GM21528 (cell line): ENCODE measurements at regions not wholly inside any gene's neighbourhood (a gene's known extent, or its start where the extent isn't known, plus 50 kb on each side); places are given as distances from the start of the nearest gene placed in this dataset.
"Not testable (repeated sequence)": the region's sequence is repeated elsewhere in the genome, so short reads cannot be mapped to it uniquely, and the experiment has no call there.

Experiments
- ATAC-seq: cut with Tn5 transposase; IDR thresholded peaks from one replicate; pipeline ENCODE4 v1.9.1; 2021; ENCODE audit warnings: mild to moderate bottlenecking, moderate library complexity; ENCODE audit not compliant: unreplicated experiment, low FRiP score

GRCh38 chr9:95788021-95788420 lies 87.5 kb upstream of the ERCC6L2 start:
- no peak for ATAC-seq

DNA sequence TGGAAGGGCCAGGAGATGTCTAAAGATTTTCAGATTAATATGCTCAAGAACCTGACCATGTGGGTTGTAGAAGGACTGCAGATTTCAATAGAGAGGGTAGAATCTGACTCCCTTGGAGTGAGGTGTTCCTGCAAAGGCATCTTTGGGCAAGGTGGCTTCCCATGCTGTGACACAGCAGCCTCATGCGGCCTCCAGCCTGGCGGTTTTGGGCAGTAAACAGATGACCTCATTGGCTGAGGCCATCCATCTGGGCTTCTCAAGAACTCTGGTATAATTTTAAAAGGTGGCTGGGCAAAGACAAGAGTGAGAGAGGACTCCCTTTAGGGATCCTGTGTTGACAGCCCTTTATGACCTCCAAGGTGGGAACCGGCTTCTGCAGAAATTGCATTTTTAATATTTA lies 90.3 kb upstream of the ERCC6L2 start:
- no peak for ATAC-seq

GRCh38 chr9:95784318-95784717 lies 91.2 kb upstream of the ERCC6L2 start:
- no peak for ATAC-seq

DNA sequence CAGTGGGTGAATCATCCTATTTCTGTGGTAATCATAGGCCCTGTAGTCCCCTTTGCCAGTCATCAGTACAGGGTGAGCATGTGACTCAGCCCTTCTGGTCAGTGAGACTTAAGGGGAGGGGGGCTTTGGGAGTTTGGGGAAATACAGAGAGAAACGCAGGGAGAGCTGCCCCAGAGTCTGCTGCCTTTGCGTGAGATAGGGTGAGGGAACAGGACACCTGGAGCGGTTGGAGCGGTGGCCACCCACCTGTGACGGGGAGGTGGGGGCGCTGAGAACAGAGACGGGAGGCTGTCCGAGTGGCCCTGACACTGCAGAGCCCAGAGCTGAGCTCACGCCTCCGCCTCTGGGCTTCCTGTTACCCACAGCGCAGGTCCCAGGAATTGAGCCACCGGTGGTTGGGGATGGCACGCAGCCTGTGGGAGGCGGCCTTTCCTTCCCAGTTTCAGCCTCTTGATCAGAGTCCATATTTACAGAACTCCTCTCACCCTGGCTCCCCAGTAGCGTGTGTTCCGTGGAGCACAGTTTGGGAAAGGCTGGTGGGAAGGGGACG lies 92.0 kb upstream of the ERCC6L2 start:
- ATAC-seq = no peak

GRCh38 chr9:95780751-95781150 lies 94.7 kb upstream of the ERCC6L2 start:
- ATAC-seq = no peak

GRCh38 chr9:95780121-95780520 lies 95.4 kb upstream of the ERCC6L2 start:
- no peak for ATAC-seq

DNA sequence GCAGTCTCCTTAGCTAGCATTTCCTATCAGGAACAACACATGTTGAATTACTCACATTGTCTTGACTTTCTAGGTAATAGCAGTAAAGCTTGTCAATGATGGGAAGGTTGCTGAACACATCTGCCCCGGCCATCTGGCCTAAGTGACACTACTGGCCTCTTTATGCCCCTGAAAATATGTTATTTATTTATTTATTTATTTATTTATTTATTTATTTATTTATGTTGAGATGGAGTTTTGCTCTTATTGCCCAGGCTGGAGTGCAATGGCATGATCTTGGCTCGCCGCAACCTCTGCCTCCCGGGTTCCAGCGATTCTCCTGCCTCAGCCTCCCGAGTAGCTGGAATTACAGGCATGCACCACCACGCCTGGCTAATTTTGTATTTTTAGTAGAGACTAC lies 95.9 kb upstream of the ERCC6L2 start:
- ATAC-seq = not testable (repeated sequence)

DNA sequence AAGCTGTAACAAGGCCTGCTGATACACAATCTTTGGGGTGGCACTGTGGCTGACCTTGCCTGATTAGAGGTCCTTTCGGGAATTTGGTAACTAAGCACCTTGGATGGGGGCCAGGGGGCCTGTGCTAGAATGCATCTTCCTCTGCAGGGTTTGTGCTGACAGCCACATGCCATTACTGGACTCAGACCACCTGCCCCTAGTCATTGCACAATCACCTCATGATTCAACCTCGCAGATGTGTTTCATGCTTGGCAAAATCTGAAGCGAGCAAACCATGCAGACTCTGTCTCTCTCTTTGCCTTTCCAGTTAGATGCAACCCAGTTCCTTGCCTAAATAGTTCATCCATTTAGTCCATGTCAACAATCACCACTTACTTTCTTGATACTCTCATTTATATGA lies 96.5 kb upstream of the ERCC6L2 start:
- ATAC-seq = no peak

DNA sequence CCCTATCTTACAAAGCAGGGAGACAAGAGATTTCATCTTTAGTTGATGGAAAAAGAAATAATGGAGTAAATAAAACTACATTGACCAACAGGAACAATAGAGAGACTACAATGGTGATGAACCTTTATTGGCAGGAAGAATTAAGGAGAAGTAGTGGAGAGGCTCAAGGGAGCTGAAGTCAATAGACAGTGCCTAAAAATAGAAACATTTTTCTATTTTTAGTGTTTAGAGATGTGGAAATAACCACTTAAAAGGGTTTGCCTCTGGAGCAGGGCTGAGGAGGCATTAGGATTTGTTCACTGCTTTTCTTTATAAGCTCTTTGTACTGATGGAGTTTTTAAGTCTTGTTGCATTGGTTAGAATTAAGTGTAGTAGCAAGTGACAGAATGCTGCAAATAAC lies 98.4 kb upstream of the ERCC6L2 start:
- ATAC-seq = no peak

DNA sequence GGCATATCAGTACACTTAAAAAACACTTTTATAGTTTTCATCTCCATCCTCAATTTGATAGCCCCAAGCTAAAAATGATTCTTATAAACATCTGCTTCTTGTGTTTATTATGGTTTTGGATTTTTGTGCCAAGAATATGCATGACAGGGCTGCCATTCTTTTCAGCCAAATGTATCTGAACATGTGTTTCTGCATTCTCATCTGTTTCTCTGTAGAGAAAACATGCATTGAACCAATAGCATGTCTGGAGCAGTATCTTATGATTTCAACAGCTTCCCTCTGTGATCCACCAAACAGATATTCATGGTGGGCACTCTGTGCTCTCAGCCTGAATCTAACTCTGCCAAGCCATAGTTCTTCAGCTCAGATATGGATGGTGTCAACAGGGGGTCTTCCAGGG lies 99.3 kb upstream of the ERCC6L2 start:
- ATAC-seq = no peak

- ATAC-seq = no peak
Measured at GRCh38 chr9:95775191-95775590, 100.3 kb upstream of the ERCC6L2 start.

- no peak for ATAC-seq
Measured at GRCh38 chr9:95773053-95773418, 102.5 kb upstream of the ERCC6L2 start.

- no peak for ATAC-seq
Measured at GRCh38 chr9:95772320-95773052, 103.0 kb upstream of the ERCC6L2 start.

DNA sequence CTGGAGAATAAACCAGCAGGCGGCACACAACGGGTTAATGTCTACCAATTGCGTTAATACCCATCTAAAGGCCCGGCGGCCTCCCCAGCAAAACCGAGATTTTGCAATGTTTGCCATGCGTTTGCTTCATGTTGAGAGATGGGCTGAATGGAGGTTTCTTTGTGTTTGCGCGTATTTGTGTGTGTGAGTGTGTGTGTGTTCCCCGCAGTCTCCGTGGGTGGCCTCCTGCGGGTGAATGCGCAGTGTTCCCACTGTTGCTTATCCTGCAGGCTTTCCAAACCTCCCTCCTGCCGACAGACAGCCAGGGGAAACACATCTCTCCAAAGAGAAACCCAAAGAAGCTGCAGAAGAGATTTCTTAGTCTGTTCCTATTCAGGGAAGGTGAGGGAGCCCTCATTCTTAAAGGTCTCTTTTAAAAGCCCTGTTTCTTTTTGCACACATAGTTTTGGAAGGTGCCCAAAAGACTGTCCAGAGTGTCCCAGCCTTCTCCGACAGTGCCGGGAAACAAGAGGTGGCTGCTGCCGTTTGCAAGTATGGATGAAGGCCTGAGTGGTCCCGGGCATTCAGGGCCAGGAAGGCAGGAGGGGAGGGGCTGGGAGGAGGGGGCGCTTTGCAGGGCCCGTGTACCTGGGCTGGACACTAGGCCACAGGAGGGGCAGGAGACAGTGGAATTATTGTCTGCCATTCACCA lies 103.8 kb upstream of the ERCC6L2 start:
- ATAC-seq = no peak

- no peak for ATAC-seq
Measured at GRCh38 chr9:95770653-95771131, 104.8 kb upstream of the ERCC6L2 start.

DNA sequence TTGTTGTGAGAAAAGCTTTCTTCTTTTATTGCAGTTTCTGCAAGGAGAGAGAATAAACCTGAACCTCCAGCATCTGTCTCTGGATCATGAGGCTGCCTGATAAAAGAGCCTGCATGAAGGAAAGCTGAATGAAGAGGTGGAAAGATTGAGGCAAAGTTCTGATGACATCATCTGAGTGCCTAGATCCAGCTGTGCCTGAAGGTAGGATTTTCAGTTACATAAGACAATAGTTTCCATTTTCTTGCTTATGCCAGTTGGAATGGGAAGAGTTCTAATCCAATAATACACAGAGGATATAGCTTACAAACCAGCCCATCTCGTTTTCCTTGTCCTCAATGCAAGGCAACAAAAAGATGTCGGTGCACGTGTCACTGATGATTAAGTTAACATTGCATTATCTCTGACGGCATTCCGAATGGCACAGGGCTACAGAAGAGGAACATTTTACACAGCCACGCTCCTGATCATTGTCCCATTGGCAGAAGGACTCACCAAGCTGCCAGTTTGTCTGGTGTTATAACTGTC lies 105.5 kb upstream of the ERCC6L2 start:
- no peak for ATAC-seq

DNA sequence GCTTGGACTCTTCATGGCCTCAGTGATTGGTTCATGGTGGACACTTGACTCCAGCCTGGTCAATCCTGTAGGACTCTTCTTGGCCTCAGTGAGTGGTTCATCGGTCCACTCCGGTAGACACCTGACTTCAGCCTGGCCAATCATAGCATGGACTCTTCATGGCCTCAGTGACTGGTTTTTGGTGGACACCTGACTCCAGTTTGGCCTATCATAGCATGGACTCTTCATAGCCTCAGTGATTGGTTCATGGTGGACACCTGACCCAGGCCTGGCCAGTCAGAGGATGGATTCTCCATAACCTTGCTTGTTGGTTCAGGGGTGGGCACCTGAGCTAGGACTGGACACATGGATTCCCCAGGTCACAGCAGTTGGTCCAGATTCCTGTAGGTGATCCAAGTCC lies 106.0 kb upstream of the ERCC6L2 start:
- ATAC-seq = no peak

GRCh38 chr9:95766906-95767305 lies 108.6 kb upstream of the ERCC6L2 start:
- ATAC-seq = no peak

GRCh38 chr9:95764533-95765319 lies 110.8 kb upstream of the ERCC6L2 start:
- ATAC-seq = no peak

DNA sequence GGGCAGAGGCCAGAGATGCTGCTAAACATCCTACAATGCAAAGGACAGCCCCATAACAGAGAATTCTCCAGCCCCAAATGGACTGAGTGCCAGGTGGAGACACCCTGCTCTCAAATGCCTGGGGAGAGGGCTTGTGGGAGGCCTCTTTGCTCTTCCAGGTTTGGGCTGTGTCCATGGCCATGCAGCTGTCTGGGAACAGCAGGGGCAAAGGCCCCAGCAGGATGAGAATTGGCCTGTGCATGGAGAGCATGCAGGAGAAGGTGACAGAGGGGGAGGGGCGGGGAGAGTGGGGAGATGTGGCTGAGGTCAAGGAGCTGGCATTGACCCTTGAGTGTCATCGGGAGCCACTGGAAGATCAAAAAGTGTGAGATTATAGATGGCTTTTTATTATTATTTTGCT lies 111.5 kb upstream of the ERCC6L2 start:
- ATAC-seq = no peak

DNA sequence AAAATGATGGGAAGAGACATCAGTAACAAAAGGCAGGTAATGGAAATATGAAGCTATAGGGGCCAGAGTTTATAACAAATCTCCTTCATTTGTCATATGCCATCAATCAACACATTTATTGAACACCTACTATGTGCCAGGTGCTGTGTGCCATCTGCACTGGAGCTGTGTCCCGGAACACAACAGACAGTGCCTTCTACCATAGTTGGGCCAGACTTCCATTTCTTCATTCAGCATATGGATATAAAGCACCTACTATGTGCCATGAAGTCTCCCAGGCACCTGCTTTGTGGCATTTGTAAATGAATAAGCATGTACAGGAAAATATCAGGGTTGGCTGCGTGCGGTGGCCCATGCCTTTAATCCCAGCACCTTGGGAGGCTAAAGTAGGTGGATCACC lies 112.5 kb upstream of the ERCC6L2 start:
- ATAC-seq = no peak
